ENCODE measurements at regions not wholly inside any gene's neighbourhood (a gene's known extent, or its start where the extent isn't known, plus 50 kb on each side); places are given as distances from the start of the nearest gene placed in this dataset.

GRCh38 chr9:24073666-24074065 is 247.6 kb upstream of the ELAVL2 start:
- TF ChIP-seq POLR2AphosphoS5 (IDR thresholded peaks at IDR 0.05) (no peak), EP300 (conservative IDR thresholded peaks at IDR 0.05; ENCODE audit: poor library complexity, severe bottlenecking) (no peak), CTCF (IDR thresholded peaks at IDR 0.05; ENCODE audit: poor library complexity, severe bottlenecking) (no peak), EZH2 (IDR thresholded peaks at IDR 0.05; ENCODE audit: borderline replicate concordance, insufficient read depth, low read length, poor library complexity, severe bottlenecking) (no peak), TAF1 (IDR thresholded peaks at IDR 0.05; ENCODE audit: low read depth) (no peak), REST (IDR thresholded peaks at IDR 0.05; ENCODE audit: borderline replicate concordance) (no peak), MXI1 (conservative IDR thresholded peaks at IDR 0.05; ENCODE audit: poor library complexity, severe bottlenecking) (no peak), SMC3 (conservative IDR thresholded peaks at IDR 0.05; ENCODE audit: poor library complexity) (no peak), RAD21 (conservative IDR thresholded peaks at IDR 0.05) (no peak)
